GM12892 (cell line): ENCODE measurements at regions not wholly inside any gene's neighbourhood (a gene's known extent, or its start where the extent isn't known, plus 50 kb on each side); places are given as distances from the start of the nearest gene placed in this dataset.

Experiments used
- POLR2A ChIP-seq: IDR thresholded peaks from 2 replicates; pipeline ENCODE4 v1.6.1; 2011; ENCODE audit warnings: low read depth, low read length, control low read depth
- POLR2AphosphoS5 ChIP-seq: IDR thresholded peaks from 2 replicates; pipeline ENCODE4 v1.6.1; 2011; ENCODE audit warnings: low read depth, low read length, control low read depth

- TF ChIP-seq POLR2AphosphoS5 (no peak), POLR2A (no peak)
Observed at GRCh38 chr4:54393243-54393642, 164.2 kb downstream of the PDGFRA start.
